Endodermal cell (in vitro differentiated cells): ENCODE measurements at regions not wholly inside any gene's neighbourhood (a gene's known extent, or its start where the extent isn't known, plus 50 kb on each side); places are given as distances from the start of the nearest gene placed in this dataset.
A peak's percentile ranks its signal among the peaks of the same experiment; 100 is the strongest.

Source experiments
- DNase-seq: peaks from one replicate; pipeline ENCODE4 v3.0.0-alpha.2; 2017
- H3K27ac ChIP-seq: 2 replicates; pipeline ENCODE4 v1.5.1; 2013; ENCODE audit warnings: mild to moderate bottlenecking, low read depth, low read length, moderate library complexity
- H3K27me3 ChIP-seq: 2 replicates; pipeline ENCODE4 v1.6.1; 2013; ENCODE audit warnings: mild to moderate bottlenecking, low read length, moderate library complexity; ENCODE audit not compliant: insufficient read depth, control insufficient read depth, poor library complexity, severe bottlenecking
- H3K36me3 ChIP-seq: 2 replicates; pipeline ENCODE4 v1.7.0; 2013; ENCODE audit warnings: mild to moderate bottlenecking, low read length, moderate library complexity; ENCODE audit not compliant: control insufficient read depth, insufficient read depth
- H3K4me1 ChIP-seq: one replicate; pipeline ENCODE4 v1.7.0; 2013; ENCODE audit warnings: low read length; ENCODE audit not compliant: control insufficient read depth, insufficient read depth
- H3K4me3 ChIP-seq: 2 replicates; pipeline ENCODE4 v1.5.1; 2013; ENCODE audit warnings: mild to moderate bottlenecking, low read length, moderate library complexity
- H3K9ac ChIP-seq: 2 replicates; pipeline ENCODE4 v1.6.1; 2013; ENCODE audit warnings: mild to moderate bottlenecking, low read length, moderate library complexity; ENCODE audit not compliant: poor library complexity, severe bottlenecking; ENCODE audit errors: extremely low read depth
- H3K9me3 ChIP-seq: 2 replicates; pipeline ENCODE4 v1.6.1; 2013; ENCODE audit warnings: mild to moderate bottlenecking, low read length, moderate library complexity; ENCODE audit not compliant: control insufficient read depth
- H3K27ac Mint-ChIP-seq: 2 replicates; pipeline ENCODE4 v1.8.0; 2020; ENCODE audit warnings: mixed read lengths
- H3K27me3 Mint-ChIP-seq: 2 replicates; pipeline ENCODE4 v1.8.0; 2021; ENCODE audit warnings: mild to moderate bottlenecking, mixed read lengths; ENCODE audit not compliant: insufficient read depth
- H3K36me3 Mint-ChIP-seq: 2 replicates; pipeline ENCODE4 v1.8.0; 2020; ENCODE audit warnings: low read depth, mixed read lengths
- H3K4me1 Mint-ChIP-seq: 2 replicates; pipeline ENCODE4 v1.8.0; 2020; ENCODE audit warnings: mixed read lengths
- H3K4me3 Mint-ChIP-seq: 2 replicates; pipeline ENCODE4 v1.8.0; 2020; ENCODE audit warnings: mild to moderate bottlenecking, moderate library complexity, mixed read lengths
- H3K9me3 Mint-ChIP-seq: 2 replicates; pipeline ENCODE4 v1.8.0; 2020; ENCODE audit warnings: mild to moderate bottlenecking, mixed read lengths
- CTCF ChIP-seq: fragments of 200-600 bp; sonication (generic); conservative IDR thresholded peaks from 2 replicates; pipeline ENCODE4 v1.5.0; 2021; ENCODE audit warnings: antibody characterized with exemption, mild to moderate bottlenecking
- WGBS, 2 experiments: methylation state at CpG; one replicate each; pipeline versions ENCODE4 v1.1.5 to v1.1.7; 2013; ENCODE audit warnings: missing lambda C conversion rate in 2 of 2, mixed read lengths in 1 of 2; ENCODE audit not compliant: insufficient coverage in 1 of 2, insufficient read length in 1 of 2; 5-methylcytosine and 5-hydroxymethylcytosine counted together

- Mint-ChIP-seq H3K4me3 (no peak overlapping the region), H3K4me1 (no peaks in the 10 kb centered on the region), H3K9me3 (no peaks in the 10 kb centered on the region), H3K36me3 (no peaks in the 10 kb centered on the region), H3K27ac (no peak overlapping the region), H3K27me3 (peaks cover 12% of the 10 kb centered on the region)
- no peak overlapping the region for H3K4me3 ChIP-seq
- TF ChIP-seq CTCF, result no peak
- H3K9ac ChIP-seq, result no peak overlapping the region
- no peaks in the 10 kb centered on the region for H3K9me3 ChIP-seq
- WGBS, 2 experiments, result 89 to 92% methylated on average over 3 to 12 of the region's 12 CpGs
- H3K27ac ChIP-seq, result no peak overlapping the region
- H3K4me1 ChIP-seq, result no peaks in the 10 kb centered on the region
- H3K27me3 ChIP-seq, result no peaks in the 10 kb centered on the region
- DNase-seq, result no peak
- H3K36me3 ChIP-seq, result no peaks in the 10 kb centered on the region
These were observed 410.1 kb upstream of the IRX1 start for GRCh38 chr5:3185488-3185887.

GRCh38 chr5:3182133-3182876 is 413.3 kb upstream of the IRX1 start:
- H3K9me3 ChIP-seq, result no peaks in the 10 kb centered on the region
- H3K27ac ChIP-seq, result peak overlapping the region; percentile 47
- no peaks in the 10 kb centered on the region for H3K4me1 ChIP-seq
- Mint-ChIP-seq H3K27me3 (peaks cover 13% of the 10 kb centered on the region), H3K9me3 (no peaks in the 10 kb centered on the region), H3K36me3 (no peaks in the 10 kb centered on the region), H3K4me3 (no peak overlapping the region), H3K27ac (no peak overlapping the region), H3K4me1 (no peaks in the 10 kb centered on the region)
- no peak overlapping the region for H3K9ac ChIP-seq
- no peak for TF ChIP-seq CTCF
- H3K36me3 ChIP-seq, result no peaks in the 10 kb centered on the region
- 85 to 94% methylated on average over 12 of the region's 12 CpGs for WGBS, 2 experiments
- H3K4me3 ChIP-seq, result no peak overlapping the region
- no peak for DNase-seq
- H3K27me3 ChIP-seq, result no peaks in the 10 kb centered on the region

GRCh38 chr5:3181671-3182070 is 414.0 kb upstream of the IRX1 start:
- H3K27ac Mint-ChIP-seq, result no peak overlapping the region
- no peak for DNase-seq

More at GRCh38 chr5:3181671-3182070, 414.0 kb upstream of the IRX1 start:
- H3K9me3 Mint-ChIP-seq, result no peaks in the 10 kb centered on the region
- no peak for TF ChIP-seq CTCF
- H3K27ac ChIP-seq, result peak overlapping the region; percentile 47
- H3K4me1 ChIP-seq, result no peaks in the 10 kb centered on the region
- H3K9me3 ChIP-seq, result no peaks in the 10 kb centered on the region
- no peak overlapping the region for H3K4me3 ChIP-seq
- 85 to 88% methylated on average over 18 of the region's 18 CpGs for WGBS, 2 experiments
- no peaks in the 10 kb centered on the region for H3K4me1 Mint-ChIP-seq
- no peak overlapping the region for H3K4me3 Mint-ChIP-seq
- no peak overlapping the region for H3K9ac ChIP-seq
- H3K27me3 Mint-ChIP-seq, result peaks cover 13% of the 10 kb centered on the region
- no peaks in the 10 kb centered on the region for H3K27me3 ChIP-seq
- H3K36me3 Mint-ChIP-seq, result no peaks in the 10 kb centered on the region
- no peaks in the 10 kb centered on the region for H3K36me3 ChIP-seq
